Suprapubic skin (tissue), 4 donors: ENCODE measurements at regions not wholly inside any gene's neighbourhood (a gene's known extent, or its start where the extent isn't known, plus 50 kb on each side); places are given as distances from the start of the nearest gene placed in this dataset.

ENCODE experiments used
- DNase-seq, 2 donors: peaks; one replicate each; pipeline ENCODE4 v3.0.0-alpha.2; 2019; ENCODE audit warnings: low spot score in 2 of 2
- H3K27ac ChIP-seq: fragments of 200-600 bp; sonication (generic); one replicate; pipeline ENCODE4 v1.5.1; 2019
- H3K27me3 ChIP-seq: fragments of 200-600 bp; sonication (generic); one replicate; pipeline ENCODE4 v1.5.1; 2019
- H3K36me3 ChIP-seq: fragments of 200-600 bp; sonication (generic); one replicate; pipeline ENCODE4 v1.5.1; 2019
- H3K4me1 ChIP-seq: fragments of 200-600 bp; sonication (generic); one replicate; pipeline ENCODE4 v1.5.1; 2019
- H3K4me3 ChIP-seq: fragments of 200-600 bp; sonication (generic); one replicate; pipeline ENCODE4 v1.5.1; 2019; ENCODE audit warnings: mild to moderate bottlenecking
- H3K9me3 ChIP-seq: fragments of 200-600 bp; sonication (generic); one replicate; pipeline ENCODE4 v1.5.1; 2019
- EP300 ChIP-seq: sonication (generic); formaldehyde crosslinking; IDR thresholded peaks from one replicate; pipeline ENCODE4 v1.6.1; 2017; ENCODE audit warnings: antibody characterized with exemption
- POLR2A ChIP-seq, 2 donors: fragments of 450-650 bp; IDR thresholded peaks; one replicate each; pipeline ENCODE4 v1.6.1; 2017; ENCODE audit warnings: antibody characterized with exemption in 2 of 2, mild to moderate bottlenecking in 2 of 2, moderate library complexity in 2 of 2
- POLR2AphosphoS5 ChIP-seq, 3 donors: sonication (generic); formaldehyde crosslinking; IDR thresholded peaks; one replicate each; pipeline ENCODE4 v1.6.1; 2017; ENCODE audit warnings: antibody characterized with exemption in 3 of 3
- WGBS: methylation state at CpG from one replicate; pipeline ENCODE4 v1.1.5; 2018; 5-methylcytosine and 5-hydroxymethylcytosine counted together
- TF ChIP-seq, protein P1 (sequence below), 2 donors: fragments of 200-600 bp in 1 of 2; fragments of 450-650 bp in 1 of 2; sonication (generic) in 1 of 2; IDR thresholded peaks; one replicate each; pipeline ENCODE4 v1.5.1; 2016 to 2019; ENCODE audit warnings: antibody characterized with exemption in 2 of 2, mild to moderate bottlenecking in 1 of 2, moderate library complexity in 1 of 2

DNA sequence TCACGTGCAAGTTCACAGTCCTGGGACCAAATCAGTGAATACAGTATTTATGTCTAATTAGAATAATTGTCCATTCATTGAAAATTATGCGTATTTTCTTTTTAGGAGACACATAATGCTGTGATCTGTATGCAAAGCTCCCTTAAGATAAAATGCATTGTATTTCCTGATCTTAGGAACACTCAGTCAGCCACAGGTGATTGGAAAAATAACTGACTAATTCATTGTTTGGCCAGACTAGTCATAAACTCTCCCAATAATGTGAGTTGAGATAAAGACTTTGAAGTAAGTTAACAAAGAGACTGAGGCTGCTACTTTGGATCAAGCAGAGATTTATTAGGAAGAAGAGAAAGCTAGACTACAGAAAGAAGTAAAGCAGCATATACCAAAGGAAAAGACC, 182.2 kb downstream of the GNAI1 start:
- no peaks in the 10 kb centered on the region for H3K27me3 ChIP-seq
- H3K36me3 ChIP-seq: no peaks in the 10 kb centered on the region
- TF ChIP-seq POLR2A (IDR thresholded peaks at IDR 0.05) (no peak), POLR2AphosphoS5 (IDR thresholded peaks at IDR 0.05) (no peak), EP300 (no peak)
- TF ChIP-seq, protein P1, sequence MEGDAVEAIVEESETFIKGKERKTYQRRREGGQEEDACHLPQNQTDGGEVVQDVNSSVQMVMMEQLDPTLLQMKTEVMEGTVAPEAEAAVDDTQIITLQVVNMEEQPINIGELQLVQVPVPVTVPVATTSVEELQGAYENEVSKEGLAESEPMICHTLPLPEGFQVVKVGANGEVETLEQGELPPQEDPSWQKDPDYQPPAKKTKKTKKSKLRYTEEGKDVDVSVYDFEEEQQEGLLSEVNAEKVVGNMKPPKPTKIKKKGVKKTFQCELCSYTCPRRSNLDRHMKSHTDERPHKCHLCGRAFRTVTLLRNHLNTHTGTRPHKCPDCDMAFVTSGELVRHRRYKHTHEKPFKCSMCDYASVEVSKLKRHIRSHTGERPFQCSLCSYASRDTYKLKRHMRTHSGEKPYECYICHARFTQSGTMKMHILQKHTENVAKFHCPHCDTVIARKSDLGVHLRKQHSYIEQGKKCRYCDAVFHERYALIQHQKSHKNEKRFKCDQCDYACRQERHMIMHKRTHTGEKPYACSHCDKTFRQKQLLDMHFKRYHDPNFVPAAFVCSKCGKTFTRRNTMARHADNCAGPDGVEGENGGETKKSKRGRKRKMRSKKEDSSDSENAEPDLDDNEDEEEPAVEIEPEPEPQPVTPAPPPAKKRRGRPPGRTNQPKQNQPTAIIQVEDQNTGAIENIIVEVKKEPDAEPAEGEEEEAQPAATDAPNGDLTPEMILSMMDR (IDR thresholded peaks at IDR 0.05): no peak
- H3K27ac ChIP-seq: no peak overlapping the region
- peaks cover 8% of the 10 kb centered on the region for H3K4me1 ChIP-seq
- no peak for DNase-seq
- H3K9me3 ChIP-seq: no peaks in the 10 kb centered on the region
- 97% methylated on average over 2 of the region's 2 CpGs for WGBS
- no peak overlapping the region for H3K4me3 ChIP-seq

DNA sequence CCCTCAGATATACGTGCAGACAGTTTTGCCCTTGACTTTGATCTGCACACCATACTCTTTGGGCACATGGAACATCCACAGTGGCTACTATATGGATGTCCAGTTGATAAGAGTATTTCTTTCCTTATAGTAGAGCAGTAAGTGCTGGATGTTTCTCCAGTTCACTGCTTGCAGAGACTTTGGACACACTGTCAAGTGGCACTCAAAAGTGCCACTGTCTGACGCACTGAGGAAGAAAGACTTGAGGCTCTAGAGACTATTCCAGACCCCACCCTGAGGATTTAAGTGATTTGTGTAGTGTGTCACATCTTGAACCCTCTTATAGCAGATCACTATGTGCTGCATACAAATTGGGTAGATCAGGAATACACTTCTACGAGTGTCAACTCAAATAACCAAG, 179.1 kb downstream of the GNAI1 start:
- Histone ChIP-seq H3K27me3 (no peaks in the 10 kb centered on the region), H3K4me1 (peaks cover 8% of the 10 kb centered on the region), H3K27ac (no peak overlapping the region), H3K9me3 (no peaks in the 10 kb centered on the region), H3K36me3 (no peaks in the 10 kb centered on the region), H3K4me3 (no peak overlapping the region)
- DNase-seq: no peak
- 95% methylated on average over 3 of the region's 3 CpGs for WGBS
- TF ChIP-seq POLR2A (IDR thresholded peaks at IDR 0.05) (no peak), POLR2AphosphoS5 (IDR thresholded peaks at IDR 0.05) (no peak), EP300 (no peak)
- TF ChIP-seq, protein P1 (IDR thresholded peaks at IDR 0.05): no peak

DNA sequence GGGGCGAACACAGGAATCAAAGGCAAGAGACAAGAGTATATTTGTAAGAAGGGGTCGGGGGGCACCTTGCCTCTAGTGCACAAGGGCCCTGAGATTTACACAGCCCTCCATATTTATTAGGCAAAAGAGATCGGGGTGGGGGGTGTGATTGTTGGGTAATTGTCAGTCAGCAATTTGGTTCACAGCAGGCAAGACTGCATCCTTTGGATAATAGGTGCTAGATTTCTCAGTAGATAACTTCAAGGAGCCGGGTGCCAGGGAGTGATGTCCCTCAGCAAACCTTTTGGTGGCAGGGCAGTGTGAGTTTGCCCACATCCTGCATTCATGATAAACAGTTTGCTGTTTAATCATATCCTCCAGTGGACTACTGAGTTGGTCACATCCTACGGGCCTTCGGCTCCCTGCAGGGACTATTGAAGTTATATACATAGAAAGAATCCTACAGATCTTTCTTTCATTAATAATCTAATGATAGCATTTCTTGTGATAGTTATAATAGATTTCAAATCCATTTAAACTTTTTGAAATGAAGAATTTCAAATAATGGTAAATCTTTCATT, 178.5 kb downstream of the GNAI1 start:
- Histone ChIP-seq H3K27me3 (no peaks in the 10 kb centered on the region), H3K36me3 (no peaks in the 10 kb centered on the region), H3K4me1 (peaks cover 8% of the 10 kb centered on the region), H3K27ac (no peak overlapping the region), H3K4me3 (no peak overlapping the region), H3K9me3 (no peaks in the 10 kb centered on the region)
- 93% methylated on average over 6 of the region's 6 CpGs for WGBS
- no peak for DNase-seq
- TF ChIP-seq EP300: no peak
- no peak for TF ChIP-seq POLR2AphosphoS5 (IDR thresholded peaks at IDR 0.05)
- no peak for TF ChIP-seq POLR2A (IDR thresholded peaks at IDR 0.05)
- TF ChIP-seq, protein P1 (IDR thresholded peaks at IDR 0.05): no peak

DNA sequence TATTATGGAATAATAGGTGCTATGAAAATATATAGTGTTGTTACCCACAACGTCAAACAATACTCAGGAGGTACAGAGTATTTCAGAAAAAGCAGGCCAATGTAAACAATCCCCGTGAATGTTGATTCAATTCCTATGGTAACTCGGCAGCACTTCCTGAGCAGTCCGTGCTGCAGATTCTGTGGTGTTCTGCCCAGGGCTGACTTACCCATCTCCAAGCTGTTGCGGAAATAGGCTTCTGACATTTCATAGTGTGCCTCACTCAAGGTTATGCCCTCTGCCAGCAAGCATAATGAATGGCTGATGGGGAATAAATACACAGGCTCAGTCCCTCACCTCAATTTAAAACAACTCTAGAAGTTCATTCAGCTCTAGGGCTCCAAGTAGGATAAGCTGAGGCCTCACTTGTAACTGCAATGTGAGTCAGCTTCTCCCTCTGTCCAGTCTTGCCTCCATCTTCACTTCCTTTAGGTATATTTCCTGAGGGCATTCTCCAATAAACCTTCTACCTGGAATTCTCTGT, 177.6 kb downstream of the GNAI1 start:
- DNase-seq: no peak
- Histone ChIP-seq H3K27ac (no peak overlapping the region), H3K4me3 (no peak overlapping the region), H3K27me3 (no peaks in the 10 kb centered on the region), H3K4me1 (peaks cover 16% of the 10 kb centered on the region), H3K9me3 (no peaks in the 10 kb centered on the region), H3K36me3 (no peaks in the 10 kb centered on the region)
- WGBS: 47% methylated on average over 5 of the region's 5 CpGs
- TF ChIP-seq POLR2A (IDR thresholded peaks at IDR 0.05) (no peak), POLR2AphosphoS5 (IDR thresholded peaks at IDR 0.05) (no peak), EP300 (no peak)
- TF ChIP-seq, protein P1 (IDR thresholded peaks at IDR 0.05): no peak

DNA sequence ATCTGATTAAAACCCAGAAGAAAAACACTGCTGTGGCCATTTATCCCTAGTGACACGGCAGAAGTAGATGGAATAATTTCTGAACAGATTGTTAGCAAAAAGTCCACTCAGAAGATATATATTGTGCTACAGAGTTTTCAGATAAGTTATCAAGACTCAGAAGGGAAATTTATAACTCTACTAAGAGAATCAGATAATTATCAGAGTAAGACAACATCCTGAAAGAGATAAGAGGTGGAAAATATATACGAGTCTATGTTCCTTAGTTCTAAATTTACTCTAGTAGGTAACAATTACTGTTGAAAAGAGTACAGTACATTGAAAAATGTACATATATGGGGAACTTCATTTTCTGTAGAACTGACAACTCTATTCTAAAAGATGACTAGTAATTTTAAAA, 176.7 kb downstream of the GNAI1 start:
- H3K4me1 ChIP-seq: peaks cover 19% of the 10 kb centered on the region
- no peaks in the 10 kb centered on the region for H3K27me3 ChIP-seq
- DNase-seq: no peak
- no peaks in the 10 kb centered on the region for H3K9me3 ChIP-seq
- H3K27ac ChIP-seq: peak overlapping the region; percentile 9
- TF ChIP-seq EP300: no peak
- no peak for TF ChIP-seq POLR2AphosphoS5 (IDR thresholded peaks at IDR 0.05)
- TF ChIP-seq, protein P1 (IDR thresholded peaks at IDR 0.05): no peak
- no peak for TF ChIP-seq POLR2A (IDR thresholded peaks at IDR 0.05)
- H3K36me3 ChIP-seq: no peaks in the 10 kb centered on the region
- H3K4me3 ChIP-seq: no peak overlapping the region
- WGBS: 56% methylated on average over 2 of the region's 2 CpGs
